GM12864 (cell line): ENCODE measurements at regions not wholly inside any gene's neighbourhood (a gene's known extent, or its start where the extent isn't known, plus 50 kb on each side); places are given as distances from the start of the nearest gene placed in this dataset.

Source experiments
- DNase-seq: peaks from one replicate; pipeline ENCODE4 v3.0.0-alpha.2; 2011; ENCODE audit warnings: low read depth
- H3K4me3 ChIP-seq: 2 replicates; pipeline ENCODE4 v1.5.1; 2011; ENCODE audit warnings: mild to moderate bottlenecking, low read depth, low read length, control low read depth
- TF ChIP-seq, protein P1 (sequence below): IDR thresholded peaks from 2 replicates; pipeline ENCODE4 v1.5.1; 2011; ENCODE audit warnings: low read depth, mild to moderate bottlenecking, moderate library complexity, low read length, control low read depth, inconsistent platforms; ENCODE audit errors: missing control alignments

GRCh38 chr17:54172096-54172984, 349.6 kb downstream of the KIF2B start:
- no peak for DNase-seq
- TF ChIP-seq, protein P1, sequence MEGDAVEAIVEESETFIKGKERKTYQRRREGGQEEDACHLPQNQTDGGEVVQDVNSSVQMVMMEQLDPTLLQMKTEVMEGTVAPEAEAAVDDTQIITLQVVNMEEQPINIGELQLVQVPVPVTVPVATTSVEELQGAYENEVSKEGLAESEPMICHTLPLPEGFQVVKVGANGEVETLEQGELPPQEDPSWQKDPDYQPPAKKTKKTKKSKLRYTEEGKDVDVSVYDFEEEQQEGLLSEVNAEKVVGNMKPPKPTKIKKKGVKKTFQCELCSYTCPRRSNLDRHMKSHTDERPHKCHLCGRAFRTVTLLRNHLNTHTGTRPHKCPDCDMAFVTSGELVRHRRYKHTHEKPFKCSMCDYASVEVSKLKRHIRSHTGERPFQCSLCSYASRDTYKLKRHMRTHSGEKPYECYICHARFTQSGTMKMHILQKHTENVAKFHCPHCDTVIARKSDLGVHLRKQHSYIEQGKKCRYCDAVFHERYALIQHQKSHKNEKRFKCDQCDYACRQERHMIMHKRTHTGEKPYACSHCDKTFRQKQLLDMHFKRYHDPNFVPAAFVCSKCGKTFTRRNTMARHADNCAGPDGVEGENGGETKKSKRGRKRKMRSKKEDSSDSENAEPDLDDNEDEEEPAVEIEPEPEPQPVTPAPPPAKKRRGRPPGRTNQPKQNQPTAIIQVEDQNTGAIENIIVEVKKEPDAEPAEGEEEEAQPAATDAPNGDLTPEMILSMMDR, result no peak
- H3K4me3 ChIP-seq, result no peak overlapping the region

DNA sequence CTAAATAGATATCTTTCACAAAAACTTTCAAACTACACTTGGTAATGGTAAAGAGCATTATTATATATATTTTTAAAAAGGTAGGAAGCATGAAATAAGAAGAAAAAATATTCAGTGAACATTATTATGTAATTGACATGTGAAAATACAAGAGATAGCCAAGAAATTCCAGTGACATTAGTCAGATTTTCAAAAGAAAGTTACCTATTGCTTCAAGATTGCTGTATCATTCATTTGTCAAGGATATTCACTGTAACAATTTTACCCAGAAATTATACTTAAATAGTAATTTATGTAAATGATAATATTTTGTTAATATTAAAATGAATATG, 350.2 kb downstream of the KIF2B start:
- DNase-seq, result no peak
- H3K4me3 ChIP-seq, result no peak overlapping the region
- TF ChIP-seq, protein P1, result no peak

DNA sequence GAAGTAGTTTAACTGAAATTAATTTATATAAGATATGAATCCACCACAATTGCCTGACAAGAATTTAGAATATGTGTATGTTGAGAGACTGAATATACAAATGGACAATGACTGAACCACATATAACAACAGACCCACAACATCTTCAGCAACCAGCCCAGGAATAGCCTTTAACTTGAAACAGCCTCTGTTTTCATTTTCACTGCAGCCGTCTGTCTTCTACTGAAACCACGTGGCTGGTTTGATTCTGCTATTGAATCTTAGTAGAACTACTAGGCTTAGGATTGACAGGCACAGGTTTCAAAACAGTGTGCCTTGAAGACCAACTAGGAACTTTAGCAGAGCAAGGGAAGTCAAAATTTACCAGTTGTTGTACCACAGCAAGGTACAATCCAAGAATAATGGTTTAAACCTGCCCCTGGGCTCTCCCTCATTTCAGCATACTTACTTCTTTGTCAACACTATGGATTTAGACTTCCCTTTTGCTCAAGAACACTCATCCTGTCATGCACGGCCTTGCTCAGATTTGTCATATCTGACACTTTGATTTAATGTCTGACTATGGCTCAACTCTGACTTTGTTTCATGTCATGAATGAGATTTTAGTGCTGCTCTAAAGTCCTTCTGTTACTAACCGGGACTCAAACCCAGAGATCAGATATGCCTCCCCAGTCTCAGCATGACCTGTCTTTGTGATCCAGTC, 355.0 kb downstream of the KIF2B start:
- DNase-seq, result no peak
- no peak overlapping the region for H3K4me3 ChIP-seq
- TF ChIP-seq, protein P1, result no peak

GRCh38 chr17:54180950-54181349, 358.2 kb downstream of the KIF2B start:
- no peak for DNase-seq
- H3K4me3 ChIP-seq, result no peak overlapping the region
- TF ChIP-seq, protein P1, result no peak

- TF ChIP-seq, protein P1, result no peak
- no peak overlapping the region for H3K4me3 ChIP-seq
- DNase-seq, result no peak
These were observed 368.5 kb downstream of the KIF2B start for GRCh38 chr17:54191261-54191660.

GRCh38 chr17:54194268-54194667, 371.5 kb downstream of the KIF2B start:
- DNase-seq, result no peak
- H3K4me3 ChIP-seq, result no peak overlapping the region
- TF ChIP-seq, protein P1, result no peak
